GM06990 (cell line): ENCODE measurements at regions not wholly inside any gene's neighbourhood (a gene's known extent, or its start where the extent isn't known, plus 50 kb on each side); places are given as distances from the start of the nearest gene placed in this dataset.

Source experiments
- DNase-seq: peaks from one replicate; pipeline ENCODE4 v3.0.0-alpha.2; 2011; ENCODE audit not compliant: insufficient read length; ENCODE audit errors: extremely low read depth
- H3K27me3 ChIP-seq: replicated peaks from 2 replicates; pipeline ENCODE4 v1.6.0; 2011; ENCODE audit warnings: low read length; ENCODE audit not compliant: control insufficient read depth, insufficient read depth
- H3K36me3 ChIP-seq: 2 replicates; pipeline ENCODE4 v1.5.1; 2011; ENCODE audit warnings: low read length; ENCODE audit not compliant: control insufficient read depth, insufficient read depth
- H3K4me3 ChIP-seq: replicated peaks from 2 replicates; pipeline ENCODE4 v1.5.1; 2011; ENCODE audit warnings: low read depth, mild to moderate bottlenecking, control low read depth, low read length
- TF ChIP-seq, protein P1 (sequence below): IDR thresholded peaks from 2 replicates; pipeline ENCODE4 v1.5.1; 2011; ENCODE audit warnings: low read length, control low read depth, mild to moderate bottlenecking, inconsistent platforms; ENCODE audit not compliant: insufficient read depth, poor library complexity, severe bottlenecking

- Histone ChIP-seq H3K4me3 (no peak overlapping the region), H3K36me3 (no peaks in the 10 kb centered on the region), H3K27me3 (no peaks in the 10 kb centered on the region)
- TF ChIP-seq, protein P1, sequence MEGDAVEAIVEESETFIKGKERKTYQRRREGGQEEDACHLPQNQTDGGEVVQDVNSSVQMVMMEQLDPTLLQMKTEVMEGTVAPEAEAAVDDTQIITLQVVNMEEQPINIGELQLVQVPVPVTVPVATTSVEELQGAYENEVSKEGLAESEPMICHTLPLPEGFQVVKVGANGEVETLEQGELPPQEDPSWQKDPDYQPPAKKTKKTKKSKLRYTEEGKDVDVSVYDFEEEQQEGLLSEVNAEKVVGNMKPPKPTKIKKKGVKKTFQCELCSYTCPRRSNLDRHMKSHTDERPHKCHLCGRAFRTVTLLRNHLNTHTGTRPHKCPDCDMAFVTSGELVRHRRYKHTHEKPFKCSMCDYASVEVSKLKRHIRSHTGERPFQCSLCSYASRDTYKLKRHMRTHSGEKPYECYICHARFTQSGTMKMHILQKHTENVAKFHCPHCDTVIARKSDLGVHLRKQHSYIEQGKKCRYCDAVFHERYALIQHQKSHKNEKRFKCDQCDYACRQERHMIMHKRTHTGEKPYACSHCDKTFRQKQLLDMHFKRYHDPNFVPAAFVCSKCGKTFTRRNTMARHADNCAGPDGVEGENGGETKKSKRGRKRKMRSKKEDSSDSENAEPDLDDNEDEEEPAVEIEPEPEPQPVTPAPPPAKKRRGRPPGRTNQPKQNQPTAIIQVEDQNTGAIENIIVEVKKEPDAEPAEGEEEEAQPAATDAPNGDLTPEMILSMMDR = no peak
- no peak for DNase-seq
Measured at GRCh38 chr3:83453056-83453455, 1505.7 kb upstream of the CADM2 start.

- Histone ChIP-seq H3K27me3 (no peaks in the 10 kb centered on the region), H3K4me3 (no peak overlapping the region), H3K36me3 (no peaks in the 10 kb centered on the region)
- DNase-seq = no peak
- TF ChIP-seq, protein P1 = no peak
Measured at GRCh38 chr3:83454353-83454752, 1504.4 kb upstream of the CADM2 start.

- no peaks in the 10 kb centered on the region for H3K36me3 ChIP-seq
- H3K4me3 ChIP-seq = no peak overlapping the region
- TF ChIP-seq, protein P1 = no peak
- H3K27me3 ChIP-seq = no peaks in the 10 kb centered on the region
- DNase-seq = no peak
Measured at GRCh38 chr3:83457551-83457950, 1501.2 kb upstream of the CADM2 start.

- no peaks in the 10 kb centered on the region for H3K27me3 ChIP-seq
Measured at GRCh38 chr3:83460052-83460451, 1498.7 kb upstream of the CADM2 start.

DNA sequence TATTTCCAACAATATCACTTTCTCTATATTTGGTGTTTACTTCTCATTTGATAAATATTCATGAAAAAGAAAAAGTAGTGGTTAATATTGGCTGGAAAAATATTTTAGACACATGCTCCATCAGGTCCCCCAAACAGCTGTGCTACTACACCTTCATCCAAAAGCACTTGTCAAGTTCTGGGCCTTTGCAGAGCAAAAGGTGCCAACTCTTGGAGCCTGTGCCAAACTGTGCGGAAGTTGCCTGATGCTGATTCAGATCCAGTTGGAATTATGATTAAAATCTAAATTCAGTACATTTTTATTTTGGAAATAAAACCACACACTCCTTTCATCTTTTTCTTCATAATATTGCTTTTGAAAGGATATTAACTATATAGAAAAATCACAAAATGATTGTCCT is 1497.4 kb upstream of the CADM2 start:
- no peak overlapping the region for H3K4me3 ChIP-seq
- no peak for DNase-seq
- TF ChIP-seq, protein P1 = no peak
- no peaks in the 10 kb centered on the region for H3K36me3 ChIP-seq
- H3K27me3 ChIP-seq = no peaks in the 10 kb centered on the region

More at GRCh38 chr3:83460052-83460451, 1498.7 kb upstream of the CADM2 start:
- no peak overlapping the region for H3K4me3 ChIP-seq
- TF ChIP-seq, protein P1 = no peak
- DNase-seq = no peak
- no peaks in the 10 kb centered on the region for H3K36me3 ChIP-seq

DNA sequence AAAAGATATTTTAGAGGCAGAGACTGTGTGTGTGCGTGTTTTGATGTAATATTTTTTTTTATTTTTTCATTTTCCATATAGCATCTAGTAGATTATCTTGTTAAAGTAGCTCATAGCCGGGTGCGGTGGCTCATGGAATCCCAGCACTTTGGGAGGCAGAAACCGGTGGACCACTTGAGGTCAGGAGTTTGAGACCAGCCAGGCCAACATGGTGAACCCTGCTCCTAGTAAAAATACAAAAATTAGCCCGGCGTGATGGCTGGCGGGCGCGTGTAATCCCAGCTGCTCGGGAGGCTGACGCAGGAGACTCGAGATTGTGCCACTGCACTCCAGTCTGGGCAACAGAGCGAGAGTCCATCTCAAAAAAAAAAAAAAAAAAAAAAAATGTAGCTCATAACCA is 1481.2 kb upstream of the CADM2 start:
- no peaks in the 10 kb centered on the region for H3K36me3 ChIP-seq
- no peak overlapping the region for H3K4me3 ChIP-seq
- no peak for DNase-seq
- H3K27me3 ChIP-seq = no peaks in the 10 kb centered on the region
- TF ChIP-seq, protein P1 = no peak
